NCI-H2196 treated with DMSO at 0.1 percent for 48 hours (cell line): ENCODE measurements at regions not wholly inside any gene's neighbourhood (a gene's known extent, or its start where the extent isn't known, plus 50 kb on each side); places are given as distances from the start of the nearest gene placed in this dataset.

ENCODE experiments used
- DNase-seq: peaks from one replicate; lab custom pipeline; 2025; ENCODE audit not compliant: unreplicated experiment; lab: John Stamatoyannopoulos, UW

GRCh38 chr4:27181693-27182092, 321.1 kb downstream of the STIM2 start:
- no peak for DNase-seq

- no peak for DNase-seq
These were observed 321.6 kb downstream of the STIM2 start for GRCh38 chr4:27182211-27182610.

GRCh38 chr4:27184508-27185155, 324.0 kb downstream of the STIM2 start:
- DNase-seq = no peak

- no peak for DNase-seq
These were observed 326.1 kb downstream of the STIM2 start for GRCh38 chr4:27186710-27187109.

GRCh38 chr4:27187786-27188185, 327.1 kb downstream of the STIM2 start:
- DNase-seq = no peak

- DNase-seq = no peak
These were observed 329.0 kb downstream of the STIM2 start for GRCh38 chr4:27189683-27190082.

- no peak for DNase-seq
These were observed 331.0 kb downstream of the STIM2 start for GRCh38 chr4:27191592-27191991.

GRCh38 chr4:27194599-27195176, 334.0 kb downstream of the STIM2 start:
- no peak for DNase-seq

GRCh38 chr4:27198246-27198645, 337.6 kb downstream of the STIM2 start:
- DNase-seq = no peak

GRCh38 chr4:27198971-27199370, 338.3 kb downstream of the STIM2 start:
- DNase-seq = no peak

GRCh38 chr4:27206009-27206408, 345.4 kb downstream of the STIM2 start:
- DNase-seq = no peak

- no peak for DNase-seq
These were observed 350.3 kb downstream of the STIM2 start for GRCh38 chr4:27210956-27211355.

- DNase-seq = no peak
These were observed 353.4 kb downstream of the STIM2 start for GRCh38 chr4:27214010-27214409.

GRCh38 chr4:27215220-27215826, 354.7 kb downstream of the STIM2 start:
- DNase-seq = no peak

- DNase-seq = no peak
These were observed 356.7 kb downstream of the STIM2 start for GRCh38 chr4:27217261-27217769.

- DNase-seq = no peak
These were observed 357.4 kb downstream of the STIM2 start for GRCh38 chr4:27218013-27218412.

- DNase-seq = no peak
These were observed 362.7 kb downstream of the STIM2 start for GRCh38 chr4:27223326-27223725.

- no peak for DNase-seq
These were observed 372.9 kb downstream of the STIM2 start for GRCh38 chr4:27233531-27233930.

- no peak for DNase-seq
These were observed 373.8 kb downstream of the STIM2 start for GRCh38 chr4:27234306-27234899.

GRCh38 chr4:27239641-27240040, 379.0 kb downstream of the STIM2 start:
- DNase-seq = no peak

- no peak for DNase-seq
These were observed 381.6 kb downstream of the STIM2 start for GRCh38 chr4:27242217-27242616.

GRCh38 chr4:27245216-27245615, 384.6 kb downstream of the STIM2 start:
- no peak for DNase-seq
